HG03095 (cell line): ENCODE measurements at regions not wholly inside any gene's neighbourhood (a gene's known extent, or its start where the extent isn't known, plus 50 kb on each side); places are given as distances from the start of the nearest gene placed in this dataset.
"Not testable (repeated sequence)": the region's sequence is repeated elsewhere in the genome, so short reads cannot be mapped to it uniquely, and the experiment has no call there.

Source experiments
- ATAC-seq: cut with Tn5 transposase; IDR thresholded peaks from one replicate; pipeline ENCODE4 v1.9.1; 2021; ENCODE audit warnings: moderate library complexity; ENCODE audit not compliant: unreplicated experiment

DNA sequence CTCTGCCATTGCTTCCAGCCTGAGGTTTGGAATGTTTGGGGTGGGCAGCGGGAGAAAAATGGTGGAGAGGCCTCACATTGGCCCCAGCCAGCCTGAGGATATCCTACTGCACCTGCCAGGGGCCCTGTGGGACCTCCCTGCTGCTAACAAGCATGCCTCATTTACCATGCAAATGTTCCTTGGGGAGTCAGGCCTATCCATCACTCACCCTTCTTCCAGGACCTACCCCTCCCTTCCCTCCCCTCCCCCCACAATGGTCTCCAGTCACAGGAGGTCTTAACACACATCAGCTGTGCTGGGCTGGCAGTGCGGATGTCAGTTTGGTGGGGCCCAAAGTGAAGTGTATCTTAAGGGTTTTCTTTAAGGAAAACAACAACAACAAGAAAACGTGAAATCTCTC lies 139.2 kb downstream of the SHOX start:
- no peak for ATAC-seq

DNA sequence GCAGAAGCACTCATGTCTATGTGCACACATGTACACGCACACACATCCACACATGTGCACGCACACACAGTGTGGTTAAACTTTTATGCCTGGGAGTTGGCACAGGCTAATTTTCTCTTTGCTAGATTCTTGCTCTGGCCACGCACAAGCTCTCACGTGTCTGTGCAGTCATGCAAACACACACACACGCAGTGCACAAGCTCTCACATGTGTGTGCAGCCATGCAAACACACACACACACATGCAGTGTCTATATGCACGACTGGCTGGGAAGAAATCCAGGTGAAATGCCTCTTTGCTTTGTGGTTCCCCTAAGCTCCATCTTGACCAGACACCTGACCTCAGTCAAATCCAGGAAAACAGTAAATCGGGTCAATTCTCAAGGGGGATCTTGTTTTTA lies 138.0 kb downstream of the SHOX start:
- ATAC-seq, result no peak

DNA sequence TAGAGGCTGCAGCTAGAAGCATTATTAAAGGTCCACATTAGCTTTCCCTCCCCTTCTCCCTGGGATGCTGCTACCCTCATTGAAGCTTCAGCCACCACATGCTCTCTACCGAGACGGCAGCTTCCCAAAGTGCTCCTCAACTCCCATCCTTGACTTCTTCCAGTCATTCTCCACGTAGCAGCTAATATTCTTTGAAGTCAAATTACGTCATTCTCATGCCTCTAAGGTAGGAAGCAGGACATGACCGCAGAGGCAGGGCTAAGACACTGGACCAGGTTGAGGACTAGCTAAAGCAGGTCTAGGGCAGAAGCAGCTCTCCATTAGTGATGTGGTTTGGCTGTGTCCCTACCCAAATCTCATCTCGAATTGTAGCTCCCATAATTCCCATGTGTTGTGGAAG lies 128.3 kb downstream of the SHOX start:
- no peak for ATAC-seq

DNA sequence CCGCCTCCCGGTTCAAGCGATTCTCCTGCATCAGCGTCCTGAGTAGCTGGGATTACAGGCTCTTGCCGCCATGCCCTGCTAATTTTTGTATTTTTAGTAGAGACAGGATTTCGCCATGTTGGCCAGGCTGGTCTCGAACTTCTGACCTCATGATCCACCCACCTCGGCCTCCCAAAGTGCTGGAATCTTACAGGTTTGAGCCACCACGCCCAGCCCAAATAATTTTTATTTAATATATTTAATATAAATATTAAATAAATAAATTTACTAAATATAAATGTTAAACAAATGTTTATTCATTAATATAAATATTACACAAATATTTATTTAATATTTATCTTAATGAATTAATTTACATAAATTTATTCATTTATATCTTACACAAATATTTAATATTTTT lies 120.2 kb downstream of the SHOX start:
- no peak for ATAC-seq

DNA sequence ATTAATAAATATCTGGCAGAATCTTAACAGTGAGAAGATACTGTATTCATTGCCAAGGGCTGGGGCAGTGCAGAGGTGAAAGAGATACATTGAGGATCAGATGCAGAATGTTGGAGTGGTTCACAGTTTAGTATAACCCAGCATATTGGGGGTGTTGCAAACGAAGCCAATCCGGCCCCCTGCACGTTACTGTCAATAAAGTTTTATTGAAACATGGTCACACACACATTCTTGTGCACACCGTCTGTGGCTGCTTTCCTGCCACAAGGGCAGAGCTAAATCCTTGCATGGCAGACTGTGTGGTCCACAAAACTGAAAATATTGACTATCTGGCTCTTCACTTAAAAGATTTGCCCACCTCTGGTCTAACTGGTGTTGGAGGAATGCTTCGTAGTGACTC lies 119.7 kb downstream of the SHOX start:
- ATAC-seq, result no peak

DNA sequence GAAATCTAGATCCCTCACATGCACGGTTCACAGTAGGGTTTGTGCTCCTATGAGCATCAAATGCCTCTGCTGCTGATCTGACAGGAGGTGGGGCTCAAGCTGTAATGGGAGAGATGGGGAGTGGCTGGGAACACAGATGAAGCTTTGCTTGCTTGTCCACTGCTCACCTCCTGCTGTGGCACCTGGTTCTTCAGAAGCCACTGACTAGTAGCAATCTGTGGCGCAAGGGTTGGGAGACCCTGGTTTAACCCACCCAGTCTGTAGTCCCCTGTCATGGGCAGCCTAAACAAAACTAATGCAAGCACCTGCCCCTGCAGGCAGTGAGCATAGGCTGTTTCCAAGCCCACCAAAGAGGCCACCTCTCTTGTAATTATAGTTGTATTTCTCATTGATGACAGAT lies 116.6 kb downstream of the SHOX start:
- ATAC-seq, result no peak

DNA sequence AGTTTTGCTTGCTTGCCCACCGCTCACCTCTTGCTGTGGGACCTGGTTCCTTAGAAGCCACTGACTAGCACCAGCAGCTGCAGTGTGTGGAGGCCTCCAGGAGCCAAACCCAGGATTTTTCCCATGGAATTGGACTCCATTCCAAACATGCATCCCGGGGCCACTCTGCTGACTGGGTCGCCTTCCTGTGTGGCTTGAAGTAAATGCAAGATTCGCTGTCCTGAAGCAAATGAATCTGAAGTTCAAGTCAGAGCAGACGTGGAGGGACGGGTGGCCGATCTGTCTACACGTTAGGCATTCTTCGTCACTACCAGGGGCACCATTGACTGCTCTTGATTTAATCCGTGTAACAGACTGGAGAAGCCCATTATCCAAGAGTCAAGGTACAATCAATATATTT lies 109.0 kb downstream of the SHOX start:
- ATAC-seq, result no peak

DNA sequence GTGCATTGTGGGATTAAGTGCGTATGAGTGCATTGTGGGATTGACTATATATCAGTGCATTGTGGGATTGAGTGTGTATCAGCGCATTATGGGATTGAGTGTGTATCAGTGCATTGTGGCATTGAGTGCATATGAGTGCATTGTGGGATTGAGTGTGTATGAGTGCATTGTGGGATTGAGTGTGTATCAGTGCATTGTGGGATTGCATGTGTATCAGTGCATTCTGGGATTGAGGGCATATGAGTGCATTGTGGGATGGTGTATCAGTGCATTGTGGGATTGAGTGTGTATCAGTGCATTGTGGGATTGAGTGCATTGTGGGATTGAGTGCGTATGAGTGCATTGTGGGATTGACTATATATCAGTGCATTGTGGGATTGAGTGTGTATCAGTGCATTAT lies 106.4 kb downstream of the SHOX start:
- ATAC-seq, result not testable (repeated sequence)

DNA sequence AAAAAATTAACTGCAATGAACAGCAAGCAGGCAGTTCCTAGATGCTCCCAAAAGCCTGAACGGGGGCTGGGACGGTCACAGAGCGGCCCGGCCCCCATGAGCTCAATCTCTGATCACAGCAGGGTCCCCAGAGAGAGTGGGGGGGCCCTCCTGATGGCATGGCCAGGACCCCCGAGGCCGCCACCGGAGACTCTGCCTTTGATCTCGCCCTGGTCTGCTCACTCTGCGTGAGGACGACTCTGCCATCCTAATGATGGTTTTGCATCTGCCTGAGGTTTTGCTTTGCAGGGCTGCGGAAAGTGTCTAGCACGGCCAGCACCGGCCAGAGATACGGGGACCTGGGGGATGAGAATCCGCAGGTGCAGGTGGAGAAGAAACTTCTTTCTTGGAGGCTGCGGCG lies 103.8 kb downstream of the SHOX start:
- ATAC-seq, result no peak

DNA sequence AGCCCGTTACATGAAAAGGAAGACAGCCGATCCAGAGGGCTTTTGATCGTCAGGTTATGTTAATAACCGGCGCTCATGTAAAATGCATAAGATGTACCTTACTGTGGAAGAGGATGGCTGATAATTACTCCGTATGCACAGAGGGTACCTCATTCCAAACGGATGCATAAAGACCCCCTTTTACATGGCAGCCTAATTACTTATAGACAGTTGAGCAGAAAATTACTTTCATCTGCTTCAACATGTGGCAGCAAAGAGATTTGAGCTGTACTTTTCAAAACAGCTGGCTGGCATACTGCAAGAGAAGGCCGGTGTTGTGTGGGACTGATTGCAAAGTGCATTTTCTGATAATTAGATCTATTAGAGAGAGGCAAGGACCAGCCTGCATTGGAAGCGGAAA lies 103.4 kb downstream of the SHOX start:
- ATAC-seq, result no peak

DNA sequence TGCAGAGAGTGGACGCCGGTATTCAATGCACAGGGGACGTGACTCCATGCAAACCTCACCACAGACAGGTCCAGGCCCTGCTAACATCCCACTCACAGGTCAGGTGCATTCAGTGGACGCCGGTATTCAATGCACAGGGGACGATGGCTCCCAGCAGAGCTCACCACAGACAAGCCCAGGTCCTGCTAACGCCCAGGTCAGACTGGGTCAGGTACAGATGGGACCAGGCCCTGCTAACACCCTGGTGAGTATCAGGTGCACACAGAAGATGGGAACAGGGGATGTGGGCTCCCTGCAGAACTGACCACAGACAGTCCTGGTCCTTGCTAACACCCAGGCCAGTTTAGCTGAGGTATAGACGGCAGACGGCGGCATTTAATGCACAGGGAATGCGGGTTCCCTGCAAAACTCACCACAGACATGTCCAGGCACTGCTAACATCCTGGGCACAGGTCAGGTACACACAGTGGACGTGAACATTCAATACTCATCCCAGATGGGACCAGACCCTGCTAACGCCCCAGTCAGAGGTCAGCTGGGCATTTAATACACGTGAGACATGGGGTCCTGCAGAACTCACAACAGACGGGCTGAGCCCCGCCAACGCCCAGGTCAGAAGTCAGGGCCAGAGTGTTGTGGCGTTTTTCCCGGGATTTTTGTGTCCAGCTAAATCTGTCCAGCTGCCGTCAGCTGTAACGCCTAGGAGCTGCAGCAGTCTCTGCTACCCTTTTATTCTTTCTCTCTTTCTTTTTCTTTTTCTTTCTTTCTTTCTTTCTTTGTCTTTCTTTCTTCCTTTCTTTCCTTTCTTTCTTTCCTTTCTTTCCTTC lies 99.2 kb downstream of the SHOX start:
- ATAC-seq, result no peak

DNA sequence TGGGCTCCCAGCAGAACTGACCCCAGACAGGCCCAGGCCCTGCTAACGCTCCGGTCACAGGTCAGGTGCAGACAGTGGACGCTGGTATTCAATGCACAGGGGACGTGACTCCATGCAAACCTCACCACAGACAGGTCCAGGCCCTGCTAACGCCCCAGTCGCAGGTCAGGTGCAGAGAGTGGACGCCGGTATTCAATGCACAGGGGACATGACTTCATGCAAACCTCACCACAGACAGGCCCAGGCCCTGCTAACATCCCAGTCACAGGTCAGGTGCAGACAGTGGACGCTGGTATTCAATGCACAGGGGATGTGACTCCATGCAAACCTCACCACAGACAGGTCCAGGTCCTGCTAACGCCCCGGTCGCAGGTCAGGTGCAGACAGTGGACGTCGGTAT lies 98.5 kb downstream of the SHOX start:
- ATAC-seq, result not testable (repeated sequence)

DNA sequence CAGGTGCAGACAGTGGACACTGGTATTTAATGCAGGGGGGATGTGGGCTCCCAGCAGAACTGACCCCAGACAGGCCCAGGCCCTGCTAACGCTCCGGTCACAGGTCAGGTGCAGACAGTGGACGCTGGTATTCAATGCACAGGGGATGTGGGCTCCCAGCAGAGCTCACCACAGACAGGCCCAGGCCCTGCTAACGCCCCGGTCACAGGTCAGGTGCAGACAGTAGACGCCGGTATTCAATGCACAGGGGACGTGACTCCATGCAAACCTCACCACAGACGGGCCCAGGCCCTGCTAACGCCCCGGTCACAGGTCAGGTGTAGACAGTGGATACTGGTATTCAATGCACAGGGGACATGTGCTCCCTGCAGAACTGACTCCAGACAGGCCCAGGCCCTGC lies 98.0 kb downstream of the SHOX start:
- ATAC-seq, result not testable (repeated sequence)

DNA sequence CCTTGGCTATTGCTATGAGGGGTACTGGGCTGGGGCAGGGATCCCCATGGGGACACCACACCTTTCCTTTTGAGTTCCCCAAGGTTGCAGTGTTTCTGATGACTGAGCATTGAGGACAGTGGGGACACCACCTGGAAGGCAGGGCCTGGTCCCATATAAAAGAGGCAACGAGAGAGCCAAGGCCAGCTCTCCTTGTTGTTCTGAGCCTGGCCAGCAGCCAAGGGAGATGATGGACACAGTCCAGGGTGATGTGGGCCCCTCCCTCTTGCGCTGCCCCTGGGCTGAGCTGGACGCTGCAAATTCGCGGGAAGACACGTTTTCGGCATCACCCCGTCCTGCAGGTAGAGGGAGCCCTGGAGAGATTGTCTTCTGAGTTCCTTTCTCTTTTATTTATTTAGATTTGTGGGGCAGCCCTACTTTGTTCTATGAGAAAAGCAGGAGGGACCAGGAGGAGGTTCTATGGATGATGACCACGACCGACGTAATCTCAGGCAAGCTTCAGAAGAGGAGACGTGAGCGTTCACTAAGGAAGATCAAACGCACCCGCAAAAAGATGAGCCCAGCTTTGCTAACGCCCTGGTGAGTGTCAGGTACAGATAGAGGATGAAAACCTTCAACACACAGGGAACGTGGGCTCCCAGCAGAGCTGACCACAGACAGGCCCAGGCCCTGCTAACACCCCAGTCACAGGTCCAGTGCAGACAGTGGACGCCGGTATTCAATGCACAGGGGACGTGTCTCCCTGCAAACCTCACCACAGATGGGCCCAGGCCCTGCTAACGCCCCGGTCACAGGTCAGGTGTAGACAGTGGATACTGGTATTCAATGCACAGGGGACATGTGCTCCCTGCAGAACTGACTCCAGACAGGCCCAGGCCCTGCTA lies 97.4 kb downstream of the SHOX start:
- no peak for ATAC-seq

DNA sequence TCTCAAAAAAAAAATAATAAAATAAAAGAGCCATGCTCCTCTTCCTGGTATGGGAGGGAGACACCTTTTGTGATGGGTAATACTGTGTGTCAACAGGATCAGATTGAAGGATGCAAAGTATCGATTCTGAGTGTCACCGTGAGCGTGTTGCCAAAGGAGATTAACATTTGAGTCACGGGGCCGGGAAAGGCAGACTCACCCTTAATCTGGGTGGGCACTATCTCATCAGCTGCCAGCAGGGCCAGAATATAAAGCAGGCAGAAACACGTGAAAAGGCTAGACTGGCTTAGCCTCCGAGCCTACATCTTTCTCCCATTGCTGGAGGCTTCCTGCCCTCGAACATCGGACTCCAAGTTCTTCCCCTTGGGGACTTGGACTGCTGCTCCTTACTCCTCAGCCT lies 95.4 kb downstream of the SHOX start:
- ATAC-seq, result no peak

DNA sequence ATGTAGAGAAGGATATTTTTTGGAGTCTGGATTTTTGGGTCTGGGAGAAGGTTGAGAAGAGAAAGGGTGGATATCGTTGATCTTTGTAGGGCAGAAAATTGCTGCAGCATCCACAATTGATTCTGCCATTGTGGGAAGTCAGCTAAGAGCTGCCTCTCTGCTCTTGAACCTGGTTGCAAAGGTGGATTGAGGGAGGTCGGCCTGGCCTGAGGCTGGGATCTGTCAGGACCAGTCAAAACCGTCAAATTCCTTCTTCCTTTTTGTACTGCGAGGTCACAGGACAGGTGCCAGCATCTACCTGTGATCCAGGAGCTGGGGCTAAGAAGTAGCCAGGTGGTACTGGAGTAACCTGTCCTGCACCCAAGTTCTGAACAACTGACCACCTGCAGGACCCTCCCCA lies 93.7 kb downstream of the SHOX start:
- ATAC-seq, result no peak

DNA sequence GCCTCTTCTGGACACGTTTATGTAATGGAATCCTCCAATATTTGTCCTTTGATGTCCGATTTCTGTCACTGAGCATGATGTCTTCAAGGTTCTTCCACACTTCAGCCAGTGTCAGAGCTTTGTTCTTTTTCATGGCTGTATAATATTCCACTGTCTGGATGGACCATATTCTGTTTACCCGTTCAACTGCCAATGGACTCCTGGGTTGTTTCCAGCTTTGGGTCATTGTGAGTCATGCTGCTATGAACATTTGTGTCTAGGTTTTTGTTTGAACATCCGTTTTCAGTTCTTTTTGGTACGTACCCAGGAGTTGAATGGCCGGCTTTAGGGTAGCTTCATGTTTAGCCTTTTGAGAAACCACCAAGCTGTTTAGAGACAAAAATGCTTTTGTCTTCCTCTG lies 93.2 kb downstream of the SHOX start:
- ATAC-seq, result no peak

DNA sequence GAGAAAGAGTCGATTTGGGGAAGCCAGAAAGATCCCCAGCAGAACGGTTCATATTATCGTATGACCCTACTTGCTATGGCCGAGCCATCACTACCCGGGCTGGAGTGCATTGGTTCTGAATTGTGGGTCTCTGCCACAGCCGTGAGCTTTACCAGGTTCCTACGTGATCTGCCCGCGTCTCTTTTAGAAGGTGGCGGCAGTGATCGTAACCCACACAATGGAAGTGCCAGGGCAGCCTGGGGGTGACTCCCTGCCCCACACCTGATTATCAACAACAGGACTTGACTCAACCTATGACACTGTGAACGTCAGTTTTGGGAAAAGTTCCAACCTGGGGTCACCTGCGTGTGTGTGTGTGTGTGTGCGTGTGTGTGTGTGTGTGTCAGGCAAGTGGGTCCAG lies 90.8 kb downstream of the SHOX start:
- no peak for ATAC-seq

DNA sequence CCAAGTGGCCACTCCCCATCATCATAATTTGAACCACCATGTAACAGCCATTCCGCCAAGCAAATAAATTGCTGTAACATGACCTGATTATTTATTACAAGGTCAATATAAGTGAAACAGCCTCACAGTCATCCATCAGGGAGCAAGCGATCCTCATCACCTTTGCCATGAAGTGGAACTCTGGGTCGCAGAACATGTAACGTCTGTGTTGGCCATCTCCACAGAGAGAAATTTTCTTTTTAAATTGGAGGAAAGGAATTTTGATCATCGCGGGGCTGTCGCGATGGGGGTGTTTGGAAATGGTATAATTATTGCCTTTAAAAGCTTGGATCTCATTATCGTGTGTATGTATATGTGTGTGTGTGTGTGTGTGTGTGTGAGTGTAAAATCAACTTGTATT lies 90.2 kb downstream of the SHOX start:
- ATAC-seq, result no peak

DNA sequence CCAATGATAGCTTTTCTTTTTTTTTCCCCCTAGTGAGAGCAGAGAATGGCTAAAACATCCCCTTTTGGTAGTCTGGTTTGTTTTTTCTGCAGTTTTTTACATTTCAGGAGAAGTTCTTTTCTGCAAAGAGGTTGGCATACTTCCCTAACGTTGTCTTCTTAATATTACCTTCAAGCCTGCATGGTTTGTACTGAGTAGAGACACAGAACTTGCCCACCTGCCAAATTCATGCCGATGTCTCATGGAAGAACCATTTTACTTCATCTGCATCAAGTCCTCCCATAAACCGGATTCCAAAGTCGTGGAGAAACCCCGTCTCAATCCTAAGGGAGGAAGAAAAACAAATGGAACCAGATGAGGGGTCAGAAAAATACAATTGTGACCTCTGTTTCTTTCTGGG lies 89.7 kb downstream of the SHOX start:
- no peak for ATAC-seq

DNA sequence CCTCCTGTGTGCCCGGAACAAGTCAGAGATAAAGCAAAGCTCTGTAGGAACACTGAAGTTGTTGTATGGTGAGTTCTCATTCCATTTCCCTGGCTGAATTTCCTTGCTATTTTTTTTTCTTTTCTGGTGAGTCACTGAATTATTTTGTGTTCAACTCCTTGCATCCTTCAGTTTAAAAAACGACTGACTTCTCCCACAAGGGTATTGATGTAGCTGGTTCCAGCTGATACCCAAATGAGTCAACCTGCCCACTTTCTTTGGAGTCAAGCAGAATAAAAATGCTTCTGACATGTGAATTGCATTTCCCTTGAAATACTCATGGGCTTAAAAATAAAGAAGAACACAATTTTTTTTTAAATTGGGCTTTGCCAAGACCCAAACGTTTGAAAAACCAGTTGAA lies 85.5 kb downstream of the SHOX start:
- ATAC-seq, result no peak

DNA sequence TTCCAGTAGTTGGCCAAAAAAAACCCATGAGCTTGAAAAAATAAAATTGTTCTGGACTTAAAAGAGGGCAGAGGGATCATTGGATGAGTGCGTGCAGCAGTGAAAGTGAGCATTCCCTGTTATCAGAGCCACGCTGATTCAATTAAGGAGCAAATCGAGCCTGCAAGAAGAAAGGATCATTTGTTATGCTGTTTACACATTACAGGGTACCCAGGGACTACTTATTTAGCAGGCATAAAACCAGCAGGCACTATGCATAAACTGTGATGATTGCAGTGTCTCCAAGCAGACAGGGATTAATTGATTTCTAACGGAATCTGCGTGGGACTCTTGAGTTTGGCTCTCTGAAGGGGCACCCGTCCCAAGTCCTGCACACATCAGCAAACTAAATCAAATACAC lies 83.5 kb downstream of the SHOX start:
- no peak for ATAC-seq
